Liver (tissue), 8 donors: ENCODE measurements at regions not wholly inside any gene's neighbourhood (a gene's known extent, or its start where the extent isn't known, plus 50 kb on each side); places are given as distances from the start of the nearest gene placed in this dataset.
"Not testable (repeated sequence)": the region's sequence is repeated elsewhere in the genome, so short reads cannot be mapped to it uniquely, and the experiment has no call there.

Experiments
- DNase-seq: peaks from one replicate; pipeline ENCODE4 v3.0.0-alpha.2; 2017; ENCODE audit warnings: low spot score
- H3K27ac ChIP-seq, 2 donors: one replicate each; pipeline ENCODE4 v1.7.0; 2013; ENCODE audit warnings: inconsistent platforms in 2 of 2, low read length in 2 of 2, control low read depth in 1 of 2, low read depth in 1 of 2, mild to moderate bottlenecking in 1 of 2
- H3K27me3 ChIP-seq, 4 donors: one replicate each; pipeline versions ENCODE4 v1.6.1 to v1.7.0; 2013; ENCODE audit warnings: low read length in 3 of 4, inconsistent platforms in 1 of 4, mild to moderate bottlenecking in 1 of 4, moderate library complexity in 1 of 4; ENCODE audit not compliant: control insufficient read depth in 4 of 4, insufficient read depth in 4 of 4
- H3K36me3 ChIP-seq, 4 donors: one replicate each; pipeline versions ENCODE4 v1.6.1 to v1.7.0; 2013; ENCODE audit warnings: low read length in 3 of 4, mild to moderate bottlenecking in 3 of 4, low read depth in 1 of 4, moderate library complexity in 1 of 4; ENCODE audit not compliant: control insufficient read depth in 4 of 4, insufficient read depth in 3 of 4
- H3K4me1 ChIP-seq, 4 donors: one replicate each; pipeline versions ENCODE4 v1.6.1 to v1.7.0; 2013; ENCODE audit warnings: low read length in 3 of 4, mild to moderate bottlenecking in 3 of 4, moderate library complexity in 1 of 4; ENCODE audit not compliant: control insufficient read depth in 4 of 4, insufficient read depth in 4 of 4
- H3K4me3 ChIP-seq, 3 donors: one replicate each; pipeline versions ENCODE4 v1.6.1 to v1.7.0; 2013; ENCODE audit warnings: low read length in 3 of 3, control low read depth in 1 of 3, low read depth in 1 of 3, mild to moderate bottlenecking in 1 of 3
- H3K9ac ChIP-seq, 2 donors: one replicate each; pipeline ENCODE4 v1.7.0; 2013; ENCODE audit warnings: low read length in 2 of 2, mild to moderate bottlenecking in 2 of 2, moderate library complexity in 2 of 2, control low read depth in 1 of 2, low read depth in 1 of 2
- H3K9me3 ChIP-seq, 4 donors: one replicate each; pipeline versions ENCODE4 v1.6.1 to v1.7.0; 2013; ENCODE audit warnings: low read length in 3 of 4; ENCODE audit not compliant: control insufficient read depth in 4 of 4
- ATF3 ChIP-seq: IDR thresholded peaks from 2 replicates; pipeline ENCODE4 v1.6.1; 2016; ENCODE audit warnings: antibody characterized with exemption
- CTCF ChIP-seq: fragments of 150-350 bp; IDR thresholded peaks from 2 replicates; pipeline ENCODE4 v1.5.1; 2017; ENCODE audit warnings: improper control_type of control experiment, low read depth, low read length; ENCODE audit not compliant: missing input control
- EGR1 ChIP-seq, 2 donors: IDR thresholded peaks; 2 replicates each; pipeline ENCODE4 v1.6.1; 2016 to 2018; ENCODE audit warnings: antibody characterized with exemption in 2 of 2, low read depth in 2 of 2
- FOXA1 ChIP-seq: IDR thresholded peaks from 2 replicates; pipeline ENCODE4 v1.6.1; 2016; ENCODE audit warnings: antibody characterized with exemption
- FOXA2 ChIP-seq: IDR thresholded peaks from 2 replicates; pipeline ENCODE4 v1.6.1; 2016; ENCODE audit warnings: antibody characterized with exemption
- GABPA ChIP-seq, 2 donors: IDR thresholded peaks in 1 of 2; conservative IDR thresholded peaks in 1 of 2; 2 replicates each; pipeline ENCODE4 v1.6.1; 2016; ENCODE audit warnings: antibody characterized with exemption in 2 of 2, mild to moderate bottlenecking in 1 of 2, moderate library complexity in 1 of 2
- HNF4A ChIP-seq, 2 donors: conservative IDR thresholded peaks; 2 replicates each; pipeline ENCODE4 v1.6.1; 2016; ENCODE audit warnings: antibody characterized with exemption in 2 of 2, mild to moderate bottlenecking in 2 of 2
- HNF4G ChIP-seq: IDR thresholded peaks from 2 replicates; pipeline ENCODE4 v1.6.1; 2016; ENCODE audit warnings: antibody characterized with exemption
- JUND ChIP-seq, 2 donors: IDR thresholded peaks; 2 replicates each; pipeline ENCODE4 v1.6.1; 2016; ENCODE audit warnings: antibody characterized with exemption in 2 of 2
- MAX ChIP-seq: IDR thresholded peaks from 2 replicates; pipeline ENCODE4 v1.6.1; 2016; ENCODE audit warnings: antibody characterized with exemption
- NR2F2 ChIP-seq: IDR thresholded peaks from 2 replicates; pipeline ENCODE4 v1.6.1; 2016; ENCODE audit warnings: antibody characterized with exemption
- RAD21 ChIP-seq, 2 donors: IDR thresholded peaks; 2 replicates each; pipeline ENCODE4 v1.6.1; 2016; ENCODE audit warnings: antibody characterized with exemption in 2 of 2, mild to moderate bottlenecking in 2 of 2
- REST ChIP-seq: IDR thresholded peaks from 2 replicates; pipeline ENCODE4 v1.6.1; 2016; ENCODE audit warnings: antibody characterized with exemption, mild to moderate bottlenecking
- RXRA ChIP-seq, 2 donors: IDR thresholded peaks; 2 replicates each; pipeline ENCODE4 v1.6.1; 2017 to 2018; ENCODE audit warnings: antibody characterized with exemption in 2 of 2, mild to moderate bottlenecking in 1 of 2
- SP1 ChIP-seq: IDR thresholded peaks from 2 replicates; pipeline ENCODE4 v1.6.1; 2018; ENCODE audit warnings: antibody characterized with exemption, mild to moderate bottlenecking
- TAF1 ChIP-seq: conservative IDR thresholded peaks from 2 replicates; pipeline ENCODE4 v1.6.1; 2016; ENCODE audit warnings: antibody characterized with exemption, mild to moderate bottlenecking
- YY1 ChIP-seq: IDR thresholded peaks from 2 replicates; pipeline ENCODE4 v1.6.1; 2016; ENCODE audit warnings: antibody characterized with exemption, mild to moderate bottlenecking
- ZBTB33 ChIP-seq: IDR thresholded peaks from 2 replicates; pipeline ENCODE4 v1.6.1; 2016; ENCODE audit warnings: antibody characterized with exemption
- WGBS: extraction: QIAGEN DNeasy Blood & Tissue Kit; methylation state at CpG from one replicate; pipeline ENCODE4 v1.1.7; 2013; 5-methylcytosine and 5-hydroxymethylcytosine counted together
- donor health status: healthy.
- donor health status: healthy.
- donor health status: healthy.
- donor health status: healthy.
- donor health status: healthy.

GRCh38 chr6:156585859-156586258 is 191.3 kb upstream of the ARID1B start:
- H3K36me3 ChIP-seq, result no peaks in the 10 kb centered on the region
- no peak for TF ChIP-seq TAF1
- no peak for TF ChIP-seq NR2F2
- no peak for TF ChIP-seq SP1
- TF ChIP-seq FOXA2, result no peak
- no peak for TF ChIP-seq EGR1 (IDR thresholded peaks at IDR 0.05; ENCODE audit: low read depth in 2 of 2)
- TF ChIP-seq ATF3, result no peak
- no peak for TF ChIP-seq RAD21 (IDR thresholded peaks at IDR 0.05)
- no peak for TF ChIP-seq MAX
- TF ChIP-seq CTCF, result no peak
- no peak for TF ChIP-seq YY1
- no peak for TF ChIP-seq HNF4A (conservative IDR thresholded peaks at IDR 0.05)
- TF ChIP-seq GABPA (IDR thresholded peaks at IDR 0.05 in 1 of 2, conservative IDR thresholded peaks at IDR 0.05 in 1 of 2), result no peak
- no peak for TF ChIP-seq FOXA1
- no peak for DNase-seq
- H3K4me1 ChIP-seq, result no peaks in the 10 kb centered on the region
- peaks cover 0 to 3% (median 0%) of the 10 kb centered on the region in 4 donors for H3K27me3 ChIP-seq
- no peak overlapping the region for H3K27ac ChIP-seq
- 62% methylated on average over 3 of the region's 3 CpGs for WGBS
- H3K4me3 ChIP-seq, result no peak overlapping the region
- H3K9ac ChIP-seq, result no peak overlapping the region
- H3K9me3 ChIP-seq, result no peaks in the 10 kb centered on the region

GRCh38 chr6:156584121-156584520 is 193.1 kb upstream of the ARID1B start:
- H3K36me3 ChIP-seq, H3K4me3 ChIP-seq, H3K4me1 ChIP-seq, H3K9ac ChIP-seq, H3K9me3 ChIP-seq, DNase-seq, H3K27ac ChIP-seq, H3K27me3 ChIP-seq: not testable (repeated sequence)
- 78% methylated on average over 4 of the region's 4 CpGs for WGBS

GRCh38 chr6:156583083-156583482 is 194.1 kb upstream of the ARID1B start:
- no peak for TF ChIP-seq TAF1
- TF ChIP-seq NR2F2, result no peak
- no peak for TF ChIP-seq HNF4A (conservative IDR thresholded peaks at IDR 0.05)
- TF ChIP-seq EGR1 (IDR thresholded peaks at IDR 0.05; ENCODE audit: low read depth in 2 of 2), result no peak
- no peak for TF ChIP-seq RXRA (IDR thresholded peaks at IDR 0.05)
- TF ChIP-seq RAD21 (IDR thresholded peaks at IDR 0.05), result no peak
- no peak for TF ChIP-seq REST
- TF ChIP-seq JUND (IDR thresholded peaks at IDR 0.05), result no peak
- no peak for TF ChIP-seq ZBTB33
- no peak for TF ChIP-seq CTCF
- TF ChIP-seq HNF4G, result no peak
- TF ChIP-seq FOXA1, result no peak
- no peak for TF ChIP-seq FOXA2
- Histone ChIP-seq H3K9ac (no peak overlapping the region), H3K36me3 (no peaks in the 10 kb centered on the region), H3K9me3 (peaks cover 0 to 6% (median 2%) of the 10 kb centered on the region in 4 donors), H3K4me3 (no peak overlapping the region), H3K27me3 (peaks cover 0 to 3% (median 0%) of the 10 kb centered on the region in 4 donors), H3K27ac (no peak overlapping the region), H3K4me1 (no peaks in the 10 kb centered on the region)
- 85% methylated on average over 6 of the region's 6 CpGs for WGBS
- no peak for DNase-seq
